SK-N-SH (cell line): ENCODE measurements at regions not wholly inside any gene's neighbourhood (a gene's known extent, or its start where the extent isn't known, plus 50 kb on each side); places are given as distances from the start of the nearest gene placed in this dataset.

Experiments used
- CTCF ChIA-PET: fragments of 300-600, 350-600 bp; formaldehyde crosslinking; extraction: SDS; loops from one replicate; lab custom pipeline; 2021; lab: Yijun Ruan, JAX
- POLR2A ChIA-PET: fragments of 350-600 bp; sonication (Branson Sonifier 250); formaldehyde crosslinking; extraction: SDS; loops from one replicate; lab custom pipeline; 2020; ENCODE audit warnings: antibody characterized with exemption, inconsistent platforms; lab: Yijun Ruan, JAX
- DNase-seq: peaks from one replicate; pipeline ENCODE4 v3.0.0; 2012
- H2AFZ ChIP-seq: fragments of 200-600 bp; sonication (generic); 2 replicates; pipeline ENCODE4 v1.8.1; 2016; ENCODE audit warnings: antibody characterized with exemption, mild to moderate bottlenecking, low read depth
- H3F3A ChIP-seq: fragments of 200-600 bp; sonication (generic); replicated peaks from 2 replicates; pipeline ENCODE3; 2016; ENCODE audit warnings: antibody characterized with exemption, mild to moderate bottlenecking; ENCODE audit not compliant: insufficient read depth
- H3K27ac ChIP-seq, 2 experiments: fragments of 200-500 bp in 1 of 2; fragments of 200-600 bp in 1 of 2; sonication (Bioruptor generic) in 1 of 2; sonication (generic), shearing (Covaris generic) in 1 of 2; 2 replicates each; pipeline versions ENCODE4 v1.5.1 to v1.6.1; 2014 to 2016; ENCODE audit warnings: low read depth in 2 of 2, inconsistent platforms in 1 of 2, low read length in 1 of 2, mild to moderate bottlenecking in 1 of 2, mixed read lengths in 1 of 2
- H3K27me3 ChIP-seq: fragments of 200-600 bp; sonication (generic), shearing (Covaris generic); 2 replicates; pipeline ENCODE4 v1.6.1; 2016; ENCODE audit warnings: mixed run types; ENCODE audit not compliant: insufficient read depth
- H3K36me3 ChIP-seq, 2 experiments: fragments of 200-500 bp in 1 of 2; fragments of 200-600 bp in 1 of 2; sonication (Bioruptor generic) in 1 of 2; sonication (generic) in 1 of 2; replicated peaks in 1 of 2; 2 replicates each; pipeline versions ENCODE3 to v1.5.1; 2014 to 2016; ENCODE audit warnings: low read length in 1 of 2, mild to moderate bottlenecking in 1 of 2; ENCODE audit not compliant: insufficient read depth in 2 of 2, control insufficient read depth in 1 of 2
- H3K4me1 ChIP-seq, 2 experiments: fragments of 200-500 bp in 1 of 2; fragments of 200-600 bp in 1 of 2; sonication (Bioruptor generic) in 1 of 2; sonication (generic), shearing (Covaris generic) in 1 of 2; 2 replicates each; pipeline versions ENCODE4 v1.5.1 to v1.6.1; 2014 to 2016; ENCODE audit warnings: low read depth in 1 of 2, low read length in 1 of 2, mixed run types in 1 of 2; ENCODE audit not compliant: insufficient read depth in 2 of 2, control insufficient read depth in 1 of 2
- H3K4me2 ChIP-seq: fragments of 200-600 bp; sonication (generic), shearing (Covaris generic); 2 replicates; pipeline ENCODE4 v1.6.1; 2017; ENCODE audit warnings: mixed run types
- H3K4me3 ChIP-seq, 2 experiments: fragments of 200-500 bp in 1 of 2; fragments of 200-600 bp in 1 of 2; sonication (Bioruptor generic) in 1 of 2; sonication (generic), shearing (Covaris generic) in 1 of 2; 2 replicates each; pipeline versions ENCODE4 v1.5.1 to v1.8.1; 2014 to 2016; ENCODE audit warnings: low read depth in 2 of 2, inconsistent platforms in 1 of 2, low read length in 1 of 2, mild to moderate bottlenecking in 1 of 2, mixed read lengths in 1 of 2, moderate library complexity in 1 of 2
- H3K79me2 ChIP-seq: fragments of 200-600 bp; sonication (generic); 2 replicates; pipeline ENCODE4 v1.8.1; 2017; ENCODE audit warnings: mild to moderate bottlenecking; ENCODE audit not compliant: insufficient read depth
- H3K9ac ChIP-seq: fragments of 200-600 bp; sonication (generic); 2 replicates; pipeline ENCODE4 v1.6.1; 2017; ENCODE audit warnings: mixed run types
- H3K9me2 ChIP-seq: fragments of 200-600 bp; sonication (generic); 2 replicates; pipeline ENCODE4 v1.6.1; 2017; ENCODE audit warnings: mixed run types
- H3K9me3 ChIP-seq: fragments of 200-600 bp; sonication (generic); 2 replicates; pipeline ENCODE4 v1.6.1; 2017; ENCODE audit warnings: mixed run types, mild to moderate bottlenecking, moderate library complexity
- H4K20me1 ChIP-seq: fragments of 200-600 bp; sonication (generic); 2 replicates; pipeline ENCODE4 v1.6.1; 2017; ENCODE audit warnings: mild to moderate bottlenecking, mixed run types; ENCODE audit not compliant: insufficient read depth
- CHD2 ChIP-seq: fragments of 150-350 bp; IDR thresholded peaks from 2 replicates; pipeline ENCODE4 v1.6.1; 2018; ENCODE audit warnings: low read length; ENCODE audit not compliant: partially characterized antibody
- CTCF ChIP-seq: fragments of 200-600 bp; sonication (generic); IDR thresholded peaks from 2 replicates; pipeline ENCODE4 v1.6.1; 2017; ENCODE audit warnings: antibody characterized with exemption, mild to moderate bottlenecking, moderate library complexity
- ELF1 ChIP-seq: IDR thresholded peaks from 2 replicates; pipeline ENCODE4 v1.4.0; 2012
- EP300 ChIP-seq, 2 experiments: IDR thresholded peaks; 2 replicates each; pipeline versions ENCODE4 v1.4.0 to v1.6.1; 2012; ENCODE audit warnings: borderline replicate concordance in 1 of 2, low read depth in 1 of 2, low read length in 1 of 2
- EZH2phosphoT487 ChIP-seq: fragments of 200-600 bp; sonication (generic); IDR thresholded peaks from 2 replicates; pipeline ENCODE4 v1.6.1; 2017; ENCODE audit warnings: low read depth, mixed run types, mild to moderate bottlenecking, antibody characterized with exemption, moderate library complexity, borderline replicate concordance
- FOSL2 ChIP-seq: IDR thresholded peaks from 2 replicates; pipeline ENCODE4 v1.4.0; 2012; ENCODE audit warnings: low read depth, mild to moderate bottlenecking, moderate library complexity, borderline replicate concordance
- FOXM1 ChIP-seq: IDR thresholded peaks from 2 replicates; pipeline ENCODE4 v1.4.0; 2012; ENCODE audit warnings: low read depth, mild to moderate bottlenecking
- GATA2 ChIP-seq: sonication (generic); formaldehyde crosslinking; IDR thresholded peaks from 2 replicates; pipeline ENCODE4 v1.5.0; 2020; ENCODE audit warnings: mild to moderate bottlenecking, missing genetic modification reagents
- IRF3 ChIP-seq: fragments of 150-350 bp; IDR thresholded peaks from 2 replicates; pipeline ENCODE4 v1.6.1; 2016; ENCODE audit warnings: mild to moderate bottlenecking, low read depth, low read length
- MAX ChIP-seq: IDR thresholded peaks from 2 replicates; pipeline ENCODE4 v1.4.0; 2012; ENCODE audit warnings: low read depth
- MXI1 ChIP-seq: IDR thresholded peaks from 2 replicates; pipeline ENCODE4 v1.6.1; 2012; ENCODE audit warnings: mild to moderate bottlenecking, low read depth, low read length, improper control_type of control experiment
- NRF1 ChIP-seq: IDR thresholded peaks from 2 replicates; pipeline ENCODE4 v1.6.1; 2012; ENCODE audit warnings: low read depth, mild to moderate bottlenecking, low read length
- PBX3 ChIP-seq: IDR thresholded peaks from 2 replicates; pipeline ENCODE4; 2012
- RAD21 ChIP-seq: IDR thresholded peaks from 2 replicates; pipeline ENCODE4 v1.6.1; 2012; ENCODE audit warnings: mild to moderate bottlenecking, low read length
- RCOR1 ChIP-seq: fragments of 150-350 bp; IDR thresholded peaks from 2 replicates; pipeline ENCODE4 v1.6.1; 2017; ENCODE audit warnings: antibody characterized with exemption, low read length
- RXRA ChIP-seq: IDR thresholded peaks from 2 replicates; pipeline ENCODE4 v1.4.0; 2012; ENCODE audit warnings: low read depth, mild to moderate bottlenecking, borderline replicate concordance
- SMC3 ChIP-seq: IDR thresholded peaks from 2 replicates; pipeline ENCODE4 v1.6.1; 2012; ENCODE audit warnings: low read depth, low read length, improper control_type of control experiment
- TAF1 ChIP-seq: IDR thresholded peaks from 2 replicates; pipeline ENCODE4 v1.6.1; 2012; ENCODE audit warnings: low read depth, mild to moderate bottlenecking, low read length, moderate library complexity, borderline replicate concordance
- TCF12 ChIP-seq: IDR thresholded peaks from 2 replicates; pipeline ENCODE4 v1.4.0; 2012
- TEAD4 ChIP-seq: IDR thresholded peaks from 2 replicates; pipeline ENCODE4 v1.4.0; 2012; ENCODE audit warnings: mild to moderate bottlenecking, borderline replicate concordance; ENCODE audit not compliant: insufficient read depth
- USF1 ChIP-seq: IDR thresholded peaks from 2 replicates; pipeline ENCODE4 v1.4.0; 2012; ENCODE audit warnings: low read depth, borderline replicate concordance
- USF2 ChIP-seq: fragments of 150-350 bp; IDR thresholded peaks from 2 replicates; pipeline ENCODE4 v1.6.1; 2017; ENCODE audit warnings: antibody characterized with exemption, low read length, low read depth, borderline replicate concordance
- WGBS: methylation state at CpG from one replicate; pipeline ENCODE4 v1.1.6; 2017; ENCODE audit warnings: low lambda C conversion rate; 5-methylcytosine and 5-hydroxymethylcytosine counted together

- 32% methylated on average over 4 of the region's 4 CpGs for WGBS
- no peak for TF ChIP-seq USF2
- no peak for TF ChIP-seq FOSL2
- no peak for TF ChIP-seq RXRA
- TF ChIP-seq EZH2phosphoT487: no peak
- TF ChIP-seq USF1: no peak
- no peak for TF ChIP-seq SMC3
- TF ChIP-seq RAD21: no peak
- TF ChIP-seq MXI1: no peak
- Histone ChIP-seq H3K27ac (no peak overlapping the region), H3K9me3 (no peaks in the 10 kb centered on the region), H3K36me3 (no peaks in the 10 kb centered on the region), H3K27me3 (no peaks in the 10 kb centered on the region), H4K20me1 (no peaks in the 10 kb centered on the region), H3K9ac (no peak overlapping the region), H3K9me2 (no peaks in the 10 kb centered on the region), H3K79me2 (no peaks in the 10 kb centered on the region), H3K4me1 (no peaks in the 10 kb centered on the region; a peak in 1 of 4 replicates), H2AFZ (no peak overlapping the region), H3K4me3 (no peak overlapping the region), H3F3A (no peaks in the 10 kb centered on the region), H3K4me2 (no peak overlapping the region)
- POLR2A ChIA-PET: no interaction called here
- no peak for DNase-seq
- CTCF ChIA-PET: no interaction called here
Observed at GRCh38 chr13:88739195-88739594, 1068.0 kb downstream of the SLITRK5 start.

GRCh38 chr13:88744289-88744688 lies 1073.1 kb downstream of the SLITRK5 start:
- Histone ChIP-seq H3K27me3 (no peaks in the 10 kb centered on the region), H3K9me3 (no peaks in the 10 kb centered on the region), H3K4me1 (no peaks in the 10 kb centered on the region; a peak in 1 of 4 replicates), H2AFZ (no peak overlapping the region), H3F3A (no peaks in the 10 kb centered on the region), H3K36me3 (no peaks in the 10 kb centered on the region), H4K20me1 (no peaks in the 10 kb centered on the region), H3K4me3 (no peak overlapping the region), H3K9me2 (no peaks in the 10 kb centered on the region), H3K27ac (no peak overlapping the region), H3K79me2 (no peaks in the 10 kb centered on the region), H3K4me2 (no peak overlapping the region), H3K9ac (no peak overlapping the region)
- TF ChIP-seq TCF12 (no peak), EP300 (IDR thresholded peaks at IDR 0.05; ENCODE audit: borderline replicate concordance in 1 of 2, low read depth in 1 of 2, low read length in 1 of 2) (peak in 1 of 2 experiments; percentile 85; a peak in 2 of 4 replicates), NRF1 (no peak), TEAD4 (0 out of 2 replicates have a peak, but pooled peaks have one; percentile 11), RAD21 (no peak), PBX3 (no peak), IRF3 (no peak), CTCF (no peak), CHD2 (peak; percentile 12), FOXM1 (no peak), MAX (no peak), RCOR1 (peak; percentile 84; the same call in 1 of the 2 replicates), GATA2 (CRISPR knock-in tag) (peak; percentile 80), ELF1 (no peak), TAF1 (no peak), FOSL2 (no peak)
- DNase-seq: peak; percentile 25
- CTCF ChIA-PET: no interaction called here
- POLR2A ChIA-PET: no interaction called here
